Hepatocyte (in vitro differentiated cells): ENCODE measurements at regions not wholly inside any gene's neighbourhood (a gene's known extent, or its start where the extent isn't known, plus 50 kb on each side); places are given as distances from the start of the nearest gene placed in this dataset.

Experiments
- DNase-seq: peaks from one replicate; pipeline ENCODE4 v3.0.0-alpha.2; 2016; ENCODE audit warnings: low spot score
- H2AFZ ChIP-seq: fragments of 200-600 bp; sonication (generic); 2 replicates; pipeline ENCODE4 v1.6.0; 2016; ENCODE audit warnings: antibody characterized with exemption, mild to moderate bottlenecking
- H3K27ac ChIP-seq: fragments of 200-600 bp; sonication (generic); 2 replicates; pipeline ENCODE4 v1.5.1; 2016; ENCODE audit warnings: mild to moderate bottlenecking
- H3K27me3 ChIP-seq: fragments of 200-600 bp; sonication (generic); 2 replicates; pipeline ENCODE4 v1.6.1; 2016
- H3K36me3 ChIP-seq: fragments of 200-600 bp; sonication (generic); replicated peaks from 2 replicates; pipeline ENCODE4 v1.5.1; 2016; ENCODE audit warnings: low read depth; ENCODE audit not compliant: insufficient read depth
- H3K4me1 ChIP-seq: fragments of 200-600 bp; sonication (generic); 2 replicates; pipeline ENCODE4 v1.5.1; 2016; ENCODE audit warnings: mild to moderate bottlenecking, moderate library complexity; ENCODE audit not compliant: insufficient read depth
- H3K4me2 ChIP-seq: fragments of 200-600 bp; sonication (generic); 2 replicates; pipeline ENCODE4 v1.6.0; 2016
- H3K4me3 ChIP-seq: fragments of 200-600 bp; sonication (generic); 2 replicates; pipeline ENCODE4 v1.5.1; 2016; ENCODE audit warnings: mild to moderate bottlenecking
- H3K79me2 ChIP-seq: fragments of 200-600 bp; sonication (generic); 2 replicates; pipeline ENCODE4 v1.6.0; 2017; ENCODE audit warnings: mild to moderate bottlenecking
- H3K9me2 ChIP-seq: fragments of 200-600 bp; sonication (generic); replicated peaks from 2 replicates; pipeline ENCODE4 v1.6.0; 2017; ENCODE audit warnings: mild to moderate bottlenecking; ENCODE audit not compliant: insufficient read depth
- H3K9me3 ChIP-seq: fragments of 200-600 bp; sonication (generic); 2 replicates; pipeline ENCODE4 v1.5.1; 2016; ENCODE audit warnings: low read depth, mild to moderate bottlenecking
- H4K20me1 ChIP-seq: fragments of 200-600 bp; sonication (generic); 2 replicates; pipeline ENCODE4 v1.6.0; 2016; ENCODE audit warnings: mild to moderate bottlenecking; ENCODE audit not compliant: insufficient read depth, poor library complexity, severe bottlenecking
- CTCF ChIP-seq: fragments of 200-600 bp; sonication (generic); IDR thresholded peaks from 2 replicates; pipeline ENCODE4 v1.5.1; 2016; ENCODE audit warnings: antibody characterized with exemption, mild to moderate bottlenecking; ENCODE audit not compliant: poor library complexity
- EZH2 ChIP-seq: fragments of 200-600 bp; sonication (generic); IDR thresholded peaks from 2 replicates; pipeline ENCODE4 v1.6.1; 2016; ENCODE audit warnings: antibody characterized with exemption, mild to moderate bottlenecking, borderline replicate concordance
- EZH2phosphoT487 ChIP-seq: fragments of 200-600 bp; sonication (generic); IDR thresholded peaks from one replicate; pipeline ENCODE4 v1.6.1; 2018; ENCODE audit warnings: antibody characterized with exemption, mild to moderate bottlenecking, low read depth, moderate library complexity; ENCODE audit not compliant: unreplicated experiment, severe bottlenecking
- WGBS: methylation state at CpG from one replicate; pipeline ENCODE4 v1.1.6; 2016; ENCODE audit warnings: low lambda C conversion rate; ENCODE audit errors: missing lambda C conversion rate; 5-methylcytosine and 5-hydroxymethylcytosine counted together

DNA sequence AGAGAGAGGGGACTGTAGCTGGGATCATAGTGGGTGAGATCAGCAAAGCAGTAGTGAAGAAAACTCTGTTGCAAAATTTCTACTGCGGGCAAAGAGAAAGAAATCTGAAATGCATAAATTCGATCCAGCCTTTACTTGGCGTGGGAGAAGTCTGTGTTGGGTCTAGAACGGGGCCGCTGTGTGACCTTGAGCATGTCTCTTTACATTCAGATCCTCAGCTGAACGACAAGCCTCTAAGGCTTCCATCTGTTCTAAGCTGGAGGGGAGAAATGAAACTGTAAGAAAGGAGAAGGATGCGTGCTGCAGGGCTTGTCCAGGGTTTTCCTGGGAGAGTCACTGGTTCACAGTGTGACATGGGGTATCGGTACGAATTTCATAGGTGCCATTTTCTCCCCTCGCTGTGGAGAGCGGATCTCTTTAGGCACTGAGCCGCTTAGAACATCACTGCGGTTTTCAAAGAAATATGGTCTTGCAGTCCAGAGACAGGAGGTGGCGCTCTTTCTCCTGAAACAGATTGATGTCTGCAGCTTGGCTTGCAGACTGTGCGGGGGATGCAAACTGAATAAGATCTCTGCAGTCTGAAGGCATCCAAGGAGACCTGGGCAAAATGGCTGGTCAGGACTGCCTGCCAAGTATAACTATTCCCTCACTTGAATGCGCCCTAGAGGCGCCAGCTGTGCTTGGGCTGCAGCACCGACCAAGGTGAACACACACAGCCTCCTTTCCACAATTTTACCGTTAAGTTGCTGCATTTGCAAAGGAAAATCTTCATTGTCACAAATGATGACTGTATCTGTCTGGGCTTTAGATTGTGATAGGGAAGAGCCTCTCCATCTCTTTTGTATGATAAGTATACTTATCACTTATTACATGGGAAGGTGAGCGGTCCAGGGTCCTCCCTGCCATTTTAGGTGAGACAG is 104.1 kb downstream of the XCL2 start:
- WGBS: 34% methylated on average over 20 of the region's 20 CpGs
- no peak overlapping the region for H3K4me3 ChIP-seq
- H3K9me3 ChIP-seq: no peaks in the 10 kb centered on the region

GRCh38 chr1:168438626-168439025 is 105.2 kb downstream of the XCL2 start:
- 57% methylated on average over 3 of the region's 3 CpGs for WGBS
- no peak overlapping the region for H3K4me2 ChIP-seq
- H2AFZ ChIP-seq: no peak overlapping the region
- no peak for DNase-seq
- no peaks in the 10 kb centered on the region for H4K20me1 ChIP-seq
- H3K79me2 ChIP-seq: no peaks in the 10 kb centered on the region
- no peak overlapping the region for H3K4me3 ChIP-seq
- TF ChIP-seq EZH2phosphoT487: no peak
- no peak for TF ChIP-seq CTCF
- no peak for TF ChIP-seq EZH2
- no peaks in the 10 kb centered on the region for H3K9me3 ChIP-seq
- no peaks in the 10 kb centered on the region for H3K36me3 ChIP-seq
- no peaks in the 10 kb centered on the region for H3K9me2 ChIP-seq
- no peaks in the 10 kb centered on the region for H3K27me3 ChIP-seq
- no peak overlapping the region for H3K27ac ChIP-seq
- H3K4me1 ChIP-seq: no peaks in the 10 kb centered on the region

More for the DNA sequence above, 104.1 kb downstream of the XCL2 start:
- H3K4me2 ChIP-seq: peak overlapping the region; percentile 74
- no peaks in the 10 kb centered on the region for H3K36me3 ChIP-seq
- no peaks in the 10 kb centered on the region for H3K79me2 ChIP-seq
- H2AFZ ChIP-seq: peak overlapping the region; percentile 77
- no peak overlapping the region for H3K27ac ChIP-seq
- H4K20me1 ChIP-seq: no peaks in the 10 kb centered on the region
- TF ChIP-seq CTCF: peak; percentile 88
- no peak for TF ChIP-seq EZH2
- no peak for TF ChIP-seq EZH2phosphoT487
- H3K27me3 ChIP-seq: no peaks in the 10 kb centered on the region
- H3K4me1 ChIP-seq: no peaks in the 10 kb centered on the region
- peak; percentile 90 for DNase-seq
- H3K9me2 ChIP-seq: no peaks in the 10 kb centered on the region

DNA sequence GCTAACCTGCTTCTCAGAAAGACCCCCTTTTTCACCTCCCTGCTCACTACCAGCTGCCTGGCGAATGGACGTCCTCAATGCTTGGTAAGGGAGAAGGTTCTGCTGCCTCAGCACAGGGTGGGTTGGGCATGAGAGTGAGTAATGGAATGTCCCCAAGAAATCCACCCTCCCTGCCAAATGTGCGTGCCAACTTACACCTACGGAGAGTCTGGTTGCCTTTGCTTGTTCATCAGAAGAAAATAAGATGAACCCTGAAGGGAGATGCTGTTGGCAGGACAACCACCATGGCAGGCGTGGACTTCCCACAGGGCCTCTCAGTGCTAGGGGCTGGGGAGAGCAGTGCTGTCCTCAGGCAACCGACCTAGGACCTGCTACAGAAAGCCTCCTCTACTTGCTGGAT is 106.0 kb downstream of the XCL2 start:
- H3K36me3 ChIP-seq: no peaks in the 10 kb centered on the region
- H3K9me2 ChIP-seq: no peaks in the 10 kb centered on the region
- H4K20me1 ChIP-seq: no peaks in the 10 kb centered on the region
- no peak overlapping the region for H3K4me2 ChIP-seq
- no peak overlapping the region for H3K27ac ChIP-seq
- TF ChIP-seq EZH2: no peak
- TF ChIP-seq CTCF: no peak
- no peak for TF ChIP-seq EZH2phosphoT487
- no peaks in the 10 kb centered on the region for H3K4me1 ChIP-seq
- no peaks in the 10 kb centered on the region for H3K27me3 ChIP-seq
- no peak overlapping the region for H2AFZ ChIP-seq
- no peaks in the 10 kb centered on the region for H3K79me2 ChIP-seq
- WGBS: 95% methylated on average over 6 of the region's 6 CpGs
- H3K9me3 ChIP-seq: no peaks in the 10 kb centered on the region
- no peak for DNase-seq
- H3K4me3 ChIP-seq: no peak overlapping the region
